ENCODE measurements at regions not wholly inside any gene's neighbourhood (a gene's known extent, or its start where the extent isn't known, plus 50 kb on each side); places are given as distances from the start of the nearest gene placed in this dataset.
"Not testable (repeated sequence)": the region's sequence is repeated elsewhere in the genome, so short reads cannot be mapped to it uniquely, and the experiment has no call there.

DNA sequence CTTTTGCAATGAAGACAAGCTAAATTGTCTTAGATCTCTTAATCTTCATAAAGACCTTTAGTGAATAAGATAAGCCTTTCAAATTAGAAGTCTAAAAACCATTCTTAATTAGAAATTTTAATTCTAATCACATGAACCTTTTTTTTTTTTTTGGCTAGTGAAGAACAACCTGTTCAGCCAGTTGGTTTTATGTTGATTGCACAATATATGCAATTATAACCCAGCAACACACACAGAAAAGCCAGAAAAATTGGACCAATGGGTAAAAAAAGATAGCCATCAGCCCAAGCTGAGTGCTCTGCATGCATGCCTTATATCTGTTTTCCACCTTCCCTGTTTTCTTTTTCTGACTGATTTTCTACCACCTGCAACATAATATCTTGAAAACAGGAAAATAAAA, 252.2 kb downstream of the SYT10 start:
- DNase-seq (ENCODE audit: low spot score) = no peak

DNA sequence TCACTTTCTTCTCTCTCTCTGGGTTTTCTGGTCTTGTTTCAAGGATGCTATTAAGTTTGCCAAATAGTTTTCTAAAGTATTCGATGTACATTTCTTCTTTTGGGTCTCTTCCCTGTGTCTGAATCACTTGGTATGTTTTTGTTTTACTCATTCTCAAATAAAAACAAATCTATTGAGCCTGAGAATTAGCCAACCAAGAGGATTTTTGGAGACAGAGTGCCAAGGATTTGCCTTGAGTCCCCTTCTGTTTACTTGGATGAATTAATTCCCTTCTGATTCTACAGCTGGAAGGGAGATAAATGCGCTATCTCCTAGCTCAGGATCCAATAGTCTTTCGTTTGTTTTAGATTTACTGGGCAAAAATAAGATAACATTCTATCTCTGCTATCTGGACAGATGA, 255.5 kb downstream of the SYT10 start:
- no peak for DNase-seq (ENCODE audit: low spot score)

DNA sequence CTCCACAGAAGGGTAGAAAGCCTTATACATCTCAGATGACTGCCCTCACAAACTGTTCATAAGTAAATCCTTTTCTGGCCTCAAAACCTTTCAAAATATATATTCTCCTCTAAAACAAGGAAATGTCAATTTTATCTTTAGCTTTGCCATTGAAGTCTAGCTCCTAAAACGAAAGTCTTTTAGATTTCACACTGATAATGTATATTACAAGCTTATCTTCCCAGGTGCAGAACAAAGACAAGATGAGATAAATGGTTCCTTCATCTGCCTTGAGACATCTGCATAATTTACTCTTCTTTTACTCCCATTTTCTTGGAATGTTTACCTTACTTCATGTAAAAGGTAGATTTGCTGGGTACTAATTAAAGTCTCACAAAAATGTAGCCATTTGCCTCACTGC, 257.1 kb downstream of the SYT10 start:
- DNase-seq (ENCODE audit: low spot score) = no peak

DNA sequence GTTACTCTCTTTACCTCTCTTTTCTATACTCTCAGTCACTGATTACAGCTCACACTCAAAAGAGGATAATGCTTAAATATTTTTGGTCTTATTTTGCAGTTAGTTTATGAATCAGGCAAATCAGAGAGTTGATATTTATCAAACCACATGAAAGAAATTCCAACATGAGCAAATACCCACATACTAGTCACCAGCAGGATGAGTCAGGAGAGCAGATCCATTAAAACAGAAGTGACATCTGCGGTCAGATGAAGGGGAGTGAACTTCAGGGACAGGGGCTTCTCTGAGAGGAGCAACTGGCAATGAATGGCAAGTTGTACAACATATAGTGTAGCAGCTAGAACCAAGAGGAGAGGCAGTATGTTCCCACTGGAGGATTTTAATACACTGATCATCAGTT, 258.7 kb downstream of the SYT10 start:
- peak; percentile 68 for DNase-seq (ENCODE audit: low spot score)

DNA sequence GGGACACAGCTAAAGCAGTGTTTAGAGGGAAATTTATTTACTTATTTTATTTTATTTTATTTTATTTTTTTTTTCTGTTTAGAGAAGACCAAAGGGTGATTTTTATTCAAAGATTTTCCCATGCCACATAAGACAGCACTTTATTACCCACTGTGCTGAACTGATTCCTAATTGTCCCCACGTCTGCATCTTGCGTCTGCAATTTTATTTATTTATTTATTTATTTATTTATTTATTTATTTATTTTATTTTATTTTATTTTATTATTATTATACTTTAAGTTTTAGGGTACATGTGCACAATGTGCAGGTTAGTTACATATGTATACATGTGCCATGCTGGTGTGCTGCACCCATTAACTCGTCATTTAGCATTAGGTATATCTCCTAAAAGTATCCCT, 269.7 kb upstream of the PKP2 start:
- not testable (repeated sequence) for DNase-seq (ENCODE audit: low spot score)

DNA sequence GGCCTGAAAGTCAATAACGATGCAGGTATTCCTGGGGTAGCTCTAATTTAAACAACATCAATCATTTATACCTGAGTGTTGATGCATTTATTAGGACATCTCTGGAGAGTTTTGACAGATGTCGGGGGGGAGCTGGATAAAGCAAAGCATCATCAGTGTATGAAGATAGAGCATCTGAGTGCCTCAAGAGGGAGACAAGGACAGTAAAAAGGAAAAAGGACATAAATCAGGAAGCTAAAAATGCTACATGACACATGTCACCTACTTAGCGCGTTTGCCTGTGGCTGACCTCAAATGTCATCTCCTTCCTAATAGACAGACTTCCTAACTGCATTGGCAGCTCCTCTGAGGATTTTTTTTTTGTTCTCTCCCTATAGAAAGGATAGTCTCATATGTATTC, 259.5 kb upstream of the PKP2 start:
- DNase-seq (ENCODE audit: low spot score) = no peak

GRCh38 chr12:33147292-33147691, 250.7 kb upstream of the PKP2 start:
- DNase-seq (ENCODE audit: low spot score) = not testable (repeated sequence)

- no peak for DNase-seq (ENCODE audit: low spot score)
Measured at GRCh38 chr12:33129500-33129899, 232.9 kb upstream of the PKP2 start.

- DNase-seq (ENCODE audit: low spot score) = no peak
Measured at GRCh38 chr12:33125755-33126154, 229.2 kb upstream of the PKP2 start.

DNA sequence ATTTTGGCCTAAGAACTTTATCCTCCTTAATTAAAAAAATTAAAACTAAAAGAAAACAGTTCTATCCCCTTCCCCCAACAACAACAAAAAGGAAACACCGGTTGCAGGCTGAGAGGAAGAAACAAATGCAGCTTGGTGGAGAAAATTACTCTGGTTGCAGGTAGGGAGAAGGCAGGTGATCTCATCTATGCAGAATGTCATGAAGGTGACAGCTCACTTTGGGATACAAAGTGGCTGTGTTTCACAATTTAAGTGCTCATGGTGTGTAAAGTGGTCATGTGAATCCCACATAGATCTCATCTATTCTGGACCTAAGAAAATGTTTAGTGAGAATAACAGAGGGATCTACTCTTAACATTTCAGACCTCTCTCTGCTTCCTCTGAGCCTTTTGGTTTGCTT, 219.7 kb upstream of the PKP2 start:
- DNase-seq (ENCODE audit: low spot score) = no peak

GRCh38 chr12:33115716-33116115, 219.1 kb upstream of the PKP2 start:
- no peak for DNase-seq (ENCODE audit: low spot score)

GRCh38 chr12:33111850-33112249, 215.3 kb upstream of the PKP2 start:
- DNase-seq (ENCODE audit: low spot score) = no peak

DNA sequence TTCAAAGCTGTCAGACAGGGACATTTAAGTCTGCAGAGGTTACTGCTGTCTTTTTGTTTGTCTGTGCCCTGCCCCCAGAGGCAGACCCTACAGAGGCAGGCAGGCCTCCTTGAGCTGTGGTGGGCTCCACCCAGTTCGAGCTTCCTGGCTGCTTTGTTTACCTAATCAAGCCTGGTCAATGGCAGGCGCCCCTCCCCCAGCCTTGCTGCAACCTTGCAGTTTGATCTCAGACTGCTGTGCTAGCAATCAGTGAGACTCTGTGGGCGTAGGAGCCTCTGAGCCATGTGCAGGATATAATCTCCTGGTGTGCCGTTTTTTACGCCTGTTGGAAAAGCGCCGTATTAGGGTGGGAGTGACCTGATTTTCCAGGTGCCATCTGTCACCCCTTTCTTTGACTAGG, 211.2 kb upstream of the PKP2 start:
- DNase-seq (ENCODE audit: low spot score) = not testable (repeated sequence)

DNA sequence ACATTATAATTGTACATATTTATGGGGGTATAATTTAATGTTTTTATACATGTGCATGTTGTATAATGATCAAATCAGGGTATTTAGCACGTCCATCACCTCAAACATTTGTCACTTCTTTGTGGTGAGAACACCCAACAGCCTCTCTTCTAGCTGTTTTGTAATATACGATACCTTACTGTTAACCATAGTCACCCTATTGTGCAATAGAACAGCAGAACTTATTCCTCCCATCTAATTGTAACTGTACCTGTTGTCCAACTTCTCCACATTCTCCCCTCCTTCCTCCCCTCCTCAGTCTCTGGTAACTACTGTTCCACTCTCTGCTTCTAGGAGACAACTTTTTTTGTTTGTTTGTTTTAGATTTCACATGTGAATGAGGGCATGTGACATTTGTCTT, 197.0 kb upstream of the PKP2 start:
- DNase-seq (ENCODE audit: low spot score) = no peak

DNA sequence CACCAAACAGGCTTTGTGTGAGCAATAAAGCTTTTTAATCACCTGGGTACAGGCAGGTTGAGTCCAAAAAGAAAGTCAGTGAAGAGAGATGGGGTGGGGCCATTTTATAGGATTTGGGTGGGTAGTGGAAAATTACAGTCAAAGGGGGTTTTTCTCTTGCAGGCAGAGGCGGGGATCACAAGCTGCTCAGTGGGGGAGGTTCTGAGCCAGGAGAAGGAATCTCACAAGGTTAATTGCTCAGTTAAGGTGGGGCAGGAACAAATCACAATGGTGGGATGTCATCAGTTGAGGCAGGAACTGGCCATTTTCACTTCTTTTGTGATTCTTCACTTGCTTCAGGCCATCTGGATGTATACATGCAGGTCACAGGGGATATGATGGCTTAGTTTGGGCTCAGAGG, 191.3 kb upstream of the PKP2 start:
- not testable (repeated sequence) for DNase-seq (ENCODE audit: low spot score)

GRCh38 chr12:33076401-33076800, 179.8 kb upstream of the PKP2 start:
- DNase-seq (ENCODE audit: low spot score) = not testable (repeated sequence)

- DNase-seq (ENCODE audit: low spot score) = not testable (repeated sequence)
Measured at GRCh38 chr12:33075130-33075766, 178.7 kb upstream of the PKP2 start.

GRCh38 chr12:33061844-33062243, 165.3 kb upstream of the PKP2 start:
- DNase-seq (ENCODE audit: low spot score) = no peak

DNA sequence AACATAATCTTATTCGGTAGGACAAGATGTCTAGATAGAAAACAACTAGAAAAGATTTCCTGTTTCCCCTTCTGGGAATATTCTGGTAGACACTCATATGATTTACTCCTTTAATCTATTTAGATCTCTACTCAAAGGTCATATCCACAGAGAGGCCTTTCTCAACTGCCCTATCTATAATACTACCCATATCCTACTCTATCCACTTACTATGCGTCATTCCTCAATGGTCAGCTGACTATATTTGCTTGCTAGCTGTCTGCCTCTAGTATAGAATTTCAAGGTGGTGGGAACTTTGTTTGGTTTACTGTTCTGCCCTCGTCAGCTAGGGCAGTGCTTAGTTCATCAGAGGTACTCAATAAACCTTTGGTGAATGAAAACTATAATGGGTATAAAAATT, 157.8 kb upstream of the PKP2 start:
- DNase-seq (ENCODE audit: low spot score) = no peak

GRCh38 chr12:33052141-33053051, 155.8 kb upstream of the PKP2 start:
- DNase-seq (ENCODE audit: low spot score) = no peak

DNA sequence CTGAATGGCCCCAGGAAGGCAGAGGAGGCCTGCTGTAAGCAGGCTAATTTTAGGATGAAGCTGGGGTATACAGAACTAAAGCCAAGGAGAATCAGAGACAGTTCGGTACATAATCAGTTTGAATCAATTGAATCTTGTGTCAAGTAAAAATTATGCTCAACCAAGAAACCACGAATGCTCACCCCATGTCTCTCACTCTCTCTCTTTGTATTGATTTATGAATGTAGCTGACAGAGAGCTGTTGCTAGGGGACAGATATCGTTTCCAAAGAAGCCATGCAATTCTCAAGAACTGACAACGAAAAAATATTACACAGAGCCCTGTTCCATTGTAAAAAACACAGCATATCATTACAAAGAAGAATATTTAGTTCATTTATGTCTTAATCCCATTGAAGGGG, 151.1 kb upstream of the PKP2 start:
- no peak for DNase-seq (ENCODE audit: low spot score)

DNA sequence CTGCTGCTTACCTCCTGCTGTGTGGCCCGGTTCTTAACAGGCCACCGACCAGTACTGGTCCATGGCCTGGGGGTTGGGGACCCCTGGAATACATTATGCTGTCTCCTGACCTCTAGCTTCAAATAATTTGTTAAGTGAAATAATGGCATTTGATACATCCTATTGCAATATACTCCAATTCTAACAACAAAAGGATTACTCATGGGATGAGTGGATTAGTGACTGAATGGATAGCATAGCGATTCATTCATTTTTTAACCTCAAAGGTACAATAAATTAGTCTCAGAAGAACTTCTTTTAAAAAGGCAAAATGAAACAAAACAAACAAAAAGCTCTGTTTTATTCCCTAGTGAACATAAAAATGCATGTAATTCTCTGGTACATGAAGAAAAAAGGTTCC, 147.9 kb upstream of the PKP2 start:
- DNase-seq (ENCODE audit: low spot score) = no peak

DNA sequence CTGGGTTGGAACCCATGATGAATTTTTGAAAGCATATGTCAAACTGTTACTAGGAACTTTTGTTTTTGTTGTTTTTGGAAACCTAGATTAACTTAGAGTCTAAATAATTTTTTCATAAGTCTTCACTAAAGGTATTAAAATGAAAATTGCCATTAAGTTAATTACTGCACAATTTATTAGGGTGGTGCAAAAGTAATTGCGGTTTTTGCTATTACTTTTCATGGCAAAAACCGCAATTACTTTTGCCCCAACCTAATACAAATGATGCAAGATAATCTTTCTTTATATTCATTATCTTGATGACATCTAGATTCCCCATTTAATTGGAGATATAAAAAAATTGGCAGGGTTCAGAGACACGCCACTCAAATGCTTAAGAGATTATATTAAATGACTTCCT, 145.0 kb upstream of the PKP2 start:
- DNase-seq (ENCODE audit: low spot score) = no peak

GRCh38 chr12:33033999-33034398, 137.4 kb upstream of the PKP2 start:
- DNase-seq (ENCODE audit: low spot score) = not testable (repeated sequence)
